IMR-90 (cell line): ENCODE measurements at regions not wholly inside any gene's neighbourhood (a gene's known extent, or its start where the extent isn't known, plus 50 kb on each side); places are given as distances from the start of the nearest gene placed in this dataset.

Experiments
- CTCF ChIP-seq: conservative IDR thresholded peaks from 2 replicates; pipeline ENCODE4 v1.5.1; 2012; ENCODE audit warnings: mild to moderate bottlenecking, low read depth, low read length, improper control_type of control experiment
- MAFK ChIP-seq: IDR thresholded peaks from 2 replicates; pipeline ENCODE4 v1.6.1; 2012; ENCODE audit warnings: low read depth, low read length, improper control_type of control experiment
- POLR2A ChIP-seq: IDR thresholded peaks from 2 replicates; pipeline ENCODE4 v1.6.1; 2012; ENCODE audit warnings: mild to moderate bottlenecking, low read depth, low read length
- USF2 ChIP-seq: fragments of 150-350 bp; IDR thresholded peaks from 2 replicates; pipeline ENCODE4 v1.6.1; 2017; ENCODE audit warnings: mild to moderate bottlenecking, antibody characterized with exemption, low read length, low read depth
- TF ChIP-seq, protein P1 (sequence below): fragments of 150-350 bp; IDR thresholded peaks from 2 replicates; pipeline ENCODE4 v1.6.1; 2016; ENCODE audit warnings: low read depth, mild to moderate bottlenecking, low read length, moderate library complexity, borderline replicate concordance

DNA sequence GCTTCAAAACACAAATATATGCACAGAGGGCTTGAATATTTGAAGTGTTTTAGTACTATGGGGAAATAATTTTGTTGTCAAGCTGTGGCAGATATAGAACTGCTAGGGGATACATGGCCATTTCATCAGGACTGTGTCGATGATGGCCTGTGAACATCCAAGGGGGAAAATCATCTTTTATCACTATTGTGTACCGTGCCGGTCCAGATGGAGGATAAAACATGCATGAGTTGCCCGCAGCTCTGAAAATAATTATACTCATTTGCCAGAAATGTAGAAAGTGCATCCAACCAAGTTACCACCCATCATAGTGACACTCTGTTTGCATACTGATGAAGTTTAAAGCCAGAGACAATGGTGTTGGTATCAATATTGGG is 405.9 kb downstream of the ZSWIM6 start:
- TF ChIP-seq CTCF, result no peak
- TF ChIP-seq MAFK, result no peak
- TF ChIP-seq POLR2A, result no peak
- TF ChIP-seq, protein P1, sequence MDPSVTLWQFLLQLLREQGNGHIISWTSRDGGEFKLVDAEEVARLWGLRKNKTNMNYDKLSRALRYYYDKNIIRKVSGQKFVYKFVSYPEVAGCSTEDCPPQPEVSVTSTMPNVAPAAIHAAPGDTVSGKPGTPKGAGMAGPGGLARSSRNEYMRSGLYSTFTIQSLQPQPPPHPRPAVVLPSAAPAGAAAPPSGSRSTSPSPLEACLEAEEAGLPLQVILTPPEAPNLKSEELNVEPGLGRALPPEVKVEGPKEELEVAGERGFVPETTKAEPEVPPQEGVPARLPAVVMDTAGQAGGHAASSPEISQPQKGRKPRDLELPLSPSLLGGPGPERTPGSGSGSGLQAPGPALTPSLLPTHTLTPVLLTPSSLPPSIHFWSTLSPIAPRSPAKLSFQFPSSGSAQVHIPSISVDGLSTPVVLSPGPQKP, result no peak
- no peak for TF ChIP-seq USF2
